Stomach smooth muscle (tissue), 2 donors: ENCODE measurements at regions not wholly inside any gene's neighbourhood (a gene's known extent, or its start where the extent isn't known, plus 50 kb on each side); places are given as distances from the start of the nearest gene placed in this dataset.
A peak's percentile ranks its signal among the peaks of the same experiment; 100 is the strongest.
"Not testable (repeated sequence)": the region's sequence is repeated elsewhere in the genome, so short reads cannot be mapped to it uniquely, and the experiment has no call there.

Experiments used
- H3K27ac ChIP-seq: one replicate; pipeline ENCODE4 v1.7.0; 2013; ENCODE audit warnings: mild to moderate bottlenecking, low read length, inconsistent platforms
- H3K27me3 ChIP-seq, 2 donors: one replicate each; pipeline ENCODE4 v1.7.0; 2013; ENCODE audit warnings: low read length in 2 of 2; ENCODE audit not compliant: insufficient read depth in 2 of 2, control insufficient read depth in 1 of 2
- H3K36me3 ChIP-seq, 2 donors: one replicate each; pipeline ENCODE4 v1.7.0; 2013; ENCODE audit warnings: low read length in 2 of 2; ENCODE audit not compliant: control insufficient read depth in 2 of 2, insufficient read depth in 2 of 2
- H3K4me1 ChIP-seq: one replicate; pipeline ENCODE4 v1.7.0; 2013; ENCODE audit warnings: low read length; ENCODE audit not compliant: control insufficient read depth, insufficient read depth
- H3K4me3 ChIP-seq, 2 donors: one replicate each; pipeline ENCODE4 v1.7.0; 2013; ENCODE audit warnings: low read length in 2 of 2
- H3K9ac ChIP-seq, 2 donors: one replicate each; pipeline ENCODE4 v1.7.0; 2013; ENCODE audit warnings: low read length in 2 of 2, mild to moderate bottlenecking in 1 of 2
- H3K9me3 ChIP-seq, 2 donors: one replicate each; pipeline ENCODE4 v1.7.0; 2013; ENCODE audit warnings: low read length in 2 of 2; ENCODE audit not compliant: control insufficient read depth in 2 of 2
- donor health status: healthy.
- donor health status: Pancreatic carcinoma.

- H3K27ac ChIP-seq, H3K4me3 ChIP-seq, H3K36me3 ChIP-seq, H3K9ac ChIP-seq, H3K9me3 ChIP-seq, H3K4me1 ChIP-seq, H3K27me3 ChIP-seq: not testable (repeated sequence)
Measured at GRCh38 chr7:150028344-150029012, 154.7 kb downstream of the ATP6V0E2 start.

- H3K4me3 ChIP-seq, H3K9ac ChIP-seq, H3K9me3 ChIP-seq, H3K27me3 ChIP-seq, H3K27ac ChIP-seq, H3K36me3 ChIP-seq, H3K4me1 ChIP-seq: not testable (repeated sequence)
Measured at GRCh38 chr7:150029013-150029389, 155.2 kb downstream of the ATP6V0E2 start.

DNA sequence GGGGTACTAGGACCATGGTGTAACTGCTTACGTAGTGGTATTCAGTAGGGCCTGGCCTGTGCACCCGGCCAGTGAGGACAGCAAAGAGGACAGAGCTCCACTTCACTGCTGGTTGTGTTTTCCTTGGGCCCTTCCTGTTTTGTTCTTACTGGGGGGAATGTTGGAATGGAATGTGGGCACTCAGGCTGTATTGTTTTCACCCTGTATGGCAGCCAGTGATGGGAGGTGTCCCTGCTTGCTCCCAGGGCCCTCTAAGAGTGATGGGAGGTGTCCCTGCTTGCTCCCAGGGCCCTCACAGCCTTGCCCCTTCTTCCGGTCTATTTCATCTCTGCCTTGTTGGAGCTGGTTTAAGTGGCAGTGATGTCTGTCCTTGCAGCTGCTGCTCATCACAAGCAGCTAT lies 158.0 kb downstream of the ATP6V0E2 start:
- H3K9me3 ChIP-seq, H3K36me3 ChIP-seq, H3K4me1 ChIP-seq, H3K9ac ChIP-seq, H3K27ac ChIP-seq, H3K4me3 ChIP-seq, H3K27me3 ChIP-seq: not testable (repeated sequence)

DNA sequence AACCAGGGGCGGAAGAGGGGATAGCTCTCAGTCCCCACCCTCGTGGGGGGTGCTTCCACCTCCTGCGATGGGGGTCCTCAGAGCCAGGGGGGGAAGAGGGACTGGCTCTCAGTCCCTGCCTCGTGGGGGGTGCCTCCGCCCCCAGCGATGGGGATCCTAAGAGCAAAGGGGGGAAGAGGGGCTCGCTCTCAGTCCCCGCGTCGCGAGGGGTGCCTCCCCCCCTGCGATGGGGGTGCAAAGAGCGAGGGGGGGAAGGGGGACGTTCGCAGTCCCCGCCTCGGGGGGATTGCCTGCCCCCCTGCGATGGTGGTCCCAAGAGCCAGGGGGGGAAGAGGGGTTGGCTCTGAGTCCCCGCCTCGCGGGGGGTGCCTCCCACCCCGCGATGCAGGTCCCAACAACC lies 159.9 kb downstream of the ATP6V0E2 start:
- not testable (repeated sequence) for H3K4me1 ChIP-seq, H3K36me3 ChIP-seq, H3K27ac ChIP-seq, H3K9ac ChIP-seq, H3K9me3 ChIP-seq, H3K27me3 ChIP-seq, H3K4me3 ChIP-seq

DNA sequence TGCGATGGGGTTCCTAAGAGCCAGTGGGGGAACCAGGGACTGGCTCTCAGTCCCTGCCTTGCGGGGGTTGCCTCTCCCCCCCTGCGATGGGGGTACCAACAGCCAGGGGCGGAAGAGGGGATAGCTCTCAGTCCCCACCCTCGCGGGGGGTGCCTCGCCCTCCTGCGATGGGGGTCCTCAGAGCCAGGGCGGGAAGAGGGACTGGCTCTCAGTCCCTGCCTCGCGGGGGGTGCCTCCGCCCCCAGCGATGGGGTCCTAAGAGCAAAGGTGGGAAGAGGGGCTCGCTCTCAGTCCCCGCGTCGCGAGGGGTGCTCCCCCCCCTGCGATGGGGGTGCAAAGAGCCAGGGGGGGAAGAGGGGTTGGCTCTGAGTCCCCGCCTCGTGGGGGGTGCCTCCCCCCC lies 162.0 kb downstream of the ATP6V0E2 start:
- H3K36me3 ChIP-seq, H3K4me3 ChIP-seq, H3K27me3 ChIP-seq, H3K4me1 ChIP-seq, H3K9ac ChIP-seq, H3K27ac ChIP-seq, H3K9me3 ChIP-seq: not testable (repeated sequence)

DNA sequence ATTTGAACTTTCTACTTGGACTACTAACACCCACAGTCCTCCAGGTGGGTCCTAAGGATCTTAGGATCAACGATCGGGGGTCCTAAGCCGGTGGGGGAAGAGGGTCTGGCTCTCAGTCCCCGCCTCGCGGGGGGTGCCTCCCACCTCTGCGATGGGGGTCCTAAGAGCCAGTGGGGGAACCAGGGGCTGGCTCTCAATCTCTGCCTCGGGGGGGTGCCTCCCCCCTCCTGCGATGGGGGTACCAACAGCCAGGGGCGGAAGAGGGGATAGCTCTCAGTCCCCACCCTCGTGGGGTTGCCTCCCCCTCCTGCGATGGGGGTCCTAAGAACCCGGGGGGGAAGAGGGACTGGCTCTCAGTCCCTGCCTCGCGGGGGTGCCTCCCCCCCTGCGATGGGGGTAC lies 165.3 kb downstream of the ATP6V0E2 start:
- not testable (repeated sequence) for H3K9ac ChIP-seq, H3K27ac ChIP-seq, H3K27me3 ChIP-seq, H3K4me3 ChIP-seq, H3K4me1 ChIP-seq, H3K36me3 ChIP-seq, H3K9me3 ChIP-seq

GRCh38 chr7:150042281-150042680 lies 168.5 kb downstream of the ATP6V0E2 start:
- H3K27ac ChIP-seq, H3K4me3 ChIP-seq, H3K9me3 ChIP-seq, H3K9ac ChIP-seq, H3K4me1 ChIP-seq, H3K36me3 ChIP-seq, H3K27me3 ChIP-seq: not testable (repeated sequence)

- not testable (repeated sequence) for H3K27me3 ChIP-seq, H3K27ac ChIP-seq, H3K9me3 ChIP-seq, H3K4me1 ChIP-seq, H3K36me3 ChIP-seq, H3K9ac ChIP-seq, H3K4me3 ChIP-seq
Measured at GRCh38 chr7:150044771-150045170, 171.0 kb downstream of the ATP6V0E2 start.

GRCh38 chr7:150045596-150045995 lies 171.8 kb downstream of the ATP6V0E2 start:
- not testable (repeated sequence) for H3K27ac ChIP-seq, H3K27me3 ChIP-seq, H3K9me3 ChIP-seq, H3K4me3 ChIP-seq, H3K4me1 ChIP-seq, H3K9ac ChIP-seq, H3K36me3 ChIP-seq

DNA sequence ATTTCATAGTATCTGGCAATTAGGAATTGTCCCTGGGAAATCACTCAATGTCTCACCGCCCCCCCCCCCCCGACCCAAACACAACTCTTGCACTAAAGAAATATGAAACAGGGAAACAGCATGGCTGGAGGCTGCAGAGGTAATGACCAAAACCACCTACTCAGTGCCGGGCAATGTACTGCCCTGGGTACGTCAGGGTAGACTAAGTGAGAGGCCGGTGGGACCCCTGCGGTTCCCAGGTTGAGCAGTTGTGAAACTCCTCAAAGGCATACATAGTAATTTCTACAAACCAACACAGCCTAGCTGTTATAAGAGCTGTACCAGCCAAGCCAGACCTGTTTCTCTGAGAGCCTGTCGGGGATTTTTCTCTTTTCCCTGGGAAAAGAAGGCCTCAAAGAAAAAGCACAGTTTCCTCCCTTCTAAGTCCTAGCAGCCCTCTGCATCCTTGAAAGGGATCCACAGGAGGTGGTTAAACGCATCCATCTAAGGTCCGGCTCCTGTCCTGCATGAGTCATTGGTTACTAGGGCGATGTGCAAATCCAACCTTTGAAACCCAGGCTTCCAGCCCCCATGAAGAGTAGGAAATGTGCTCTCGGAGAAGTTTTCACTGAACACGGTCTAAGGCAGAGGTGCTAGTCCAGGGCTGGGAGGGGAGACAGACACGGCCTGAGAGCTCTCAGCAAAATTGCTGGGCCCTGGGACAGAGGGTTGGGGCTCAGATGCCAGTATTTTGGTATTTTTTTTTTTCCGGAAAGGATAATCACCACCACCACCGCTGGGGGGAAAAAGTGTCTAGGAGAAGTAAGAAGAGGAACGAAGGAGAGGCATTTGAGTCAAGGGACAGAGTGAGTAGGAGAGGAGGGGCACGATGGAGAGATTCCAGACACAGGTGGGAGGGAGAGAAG lies 172.8 kb downstream of the ATP6V0E2 start:
- H3K36me3 ChIP-seq, H3K9me3 ChIP-seq, H3K27me3 ChIP-seq, H3K27ac ChIP-seq, H3K4me1 ChIP-seq: not testable (repeated sequence)
- H3K9ac ChIP-seq, result peak overlapping the region in 1 of 2 donors; percentile 42
- peak overlapping the region; percentile 35 to 60 for H3K4me3 ChIP-seq

DNA sequence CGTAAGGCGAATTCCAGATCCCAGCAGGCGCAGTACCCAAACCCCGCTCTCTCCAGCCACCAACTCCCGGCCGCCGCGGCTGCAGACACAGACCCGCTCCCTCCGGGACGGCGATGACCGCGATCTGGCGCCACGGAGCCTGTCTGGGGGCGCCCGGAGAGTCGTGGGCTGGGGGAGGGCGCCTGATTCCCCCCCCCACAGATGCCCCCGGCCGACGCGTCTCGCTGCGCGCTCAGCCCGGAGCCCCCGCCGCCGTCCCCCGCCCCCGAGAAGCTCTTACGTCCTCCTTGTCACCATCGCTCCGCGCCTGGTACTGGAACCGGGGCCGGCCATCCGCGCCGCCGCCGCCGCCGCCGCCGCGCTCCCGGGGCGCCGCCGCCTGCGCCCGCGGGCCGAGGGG lies 173.6 kb downstream of the ATP6V0E2 start:
- H3K9me3 ChIP-seq, H3K27ac ChIP-seq, H3K36me3 ChIP-seq, H3K4me1 ChIP-seq, H3K27me3 ChIP-seq: not testable (repeated sequence)
- Histone ChIP-seq H3K4me3 (peak overlapping the region; percentile 35 to 60), H3K9ac (peak overlapping the region in 1 of 2 donors; percentile 42)
